ENCODE measurements at regions not wholly inside any gene's neighbourhood (a gene's known extent, or its start where the extent isn't known, plus 50 kb on each side); places are given as distances from the start of the nearest gene placed in this dataset.

DNA sequence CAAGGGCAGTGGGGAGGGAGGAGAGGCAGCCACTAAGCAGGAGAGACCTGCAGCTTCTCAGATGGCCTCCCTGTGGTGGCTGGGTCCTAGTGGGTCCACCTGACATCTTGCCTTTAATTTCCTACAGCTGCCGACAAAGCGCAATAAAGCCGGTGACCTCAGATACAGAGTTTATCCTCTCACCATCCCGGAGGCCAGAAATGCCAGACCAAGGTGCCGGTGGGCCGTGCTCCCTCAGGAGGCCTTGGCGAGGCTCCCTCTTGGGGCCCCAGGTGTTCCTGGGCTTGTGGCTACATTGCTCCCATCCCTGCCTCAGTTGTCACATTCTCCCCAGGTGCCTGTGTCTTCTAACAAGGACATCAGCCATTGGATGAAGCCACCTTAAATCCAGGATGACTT, 103.0 kb downstream of the ADRA2C start:
- WGBS, 5 donors, result 89 to 95% (median 90%) methylated on average over 7 of the region's 7 CpGs
- no peaks in the 10 kb centered on the region for H3K9me3 ChIP-seq
- H3K36me3 ChIP-seq, result no peaks in the 10 kb centered on the region
- peaks cover 0 to 14% (median 10%) of the 10 kb centered on the region in 4 donors for H3K4me1 ChIP-seq
- no peak overlapping the region for H3K27ac ChIP-seq
- no peak overlapping the region for H3K4me3 ChIP-seq
- peaks cover 9 to 97% (median 44%) of the 10 kb centered on the region in 3 donors for H3K27me3 ChIP-seq
- no peak for DNase-seq
- TF ChIP-seq POLR2AphosphoS5 (IDR thresholded peaks at IDR 0.05), result no peak
- TF ChIP-seq EP300 (IDR thresholded peaks at IDR 0.05), result no peak
- TF ChIP-seq CTCF (IDR thresholded peaks at IDR 0.05), result no peak
- no peak for TF ChIP-seq POLR2A (IDR thresholded peaks at IDR 0.05)
- intact Hi-C loops (cut with DNase I; ENCODE audit: low total_unique reads), result no loop called here

GRCh38 chr4:3869661-3870566, 103.7 kb downstream of the ADRA2C start:
- peaks cover 9 to 97% (median 52%) of the 10 kb centered on the region in 3 donors for H3K27me3 ChIP-seq

DNA sequence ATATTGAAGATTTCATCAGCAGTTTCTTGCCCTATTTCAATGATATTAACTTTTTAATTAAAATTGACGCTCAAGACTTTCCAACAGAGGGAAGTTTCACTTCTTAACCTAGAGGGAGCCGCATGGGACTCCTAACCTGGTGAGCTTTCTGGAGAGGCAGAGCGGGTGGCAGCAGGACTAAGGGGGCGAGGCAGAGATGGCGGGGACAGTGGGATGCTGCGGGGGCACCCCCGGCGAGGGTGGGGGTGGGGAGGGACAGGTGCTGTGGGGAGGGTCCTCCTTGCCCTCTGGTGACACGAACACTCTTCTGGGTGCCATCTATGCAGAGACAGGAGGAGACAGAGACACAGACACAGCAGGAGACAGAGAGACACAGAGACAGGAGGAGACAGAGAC, 104.4 kb downstream of the ADRA2C start:
- TF ChIP-seq POLR2A (IDR thresholded peaks at IDR 0.05) (no peak), POLR2AphosphoS5 (IDR thresholded peaks at IDR 0.05) (no peak), EP300 (IDR thresholded peaks at IDR 0.05) (no peak), CTCF (IDR thresholded peaks at IDR 0.05) (no peak)
- intact Hi-C loops (cut with DNase I; ENCODE audit: low total_unique reads), result no loop called here
- no peak for DNase-seq
- H3K27ac ChIP-seq, result no peak overlapping the region
- H3K27me3 ChIP-seq, result peaks cover 9 to 97% (median 54%) of the 10 kb centered on the region in 3 donors
- 74 to 86% (median 81%) methylated on average over 9 of the region's 9 CpGs for WGBS, 5 donors
- no peaks in the 10 kb centered on the region for H3K9me3 ChIP-seq
- peaks cover 0 to 14% (median 10%) of the 10 kb centered on the region in 4 donors for H3K4me1 ChIP-seq
- H3K4me3 ChIP-seq, result no peak overlapping the region
- H3K36me3 ChIP-seq, result no peaks in the 10 kb centered on the region

More at GRCh38 chr4:3869661-3870566, 103.7 kb downstream of the ADRA2C start:
- H3K27ac ChIP-seq, result no peak overlapping the region
- H3K4me1 ChIP-seq, result peaks cover 0 to 14% (median 10%) of the 10 kb centered on the region in 4 donors
- no peak overlapping the region for H3K4me3 ChIP-seq
- TF ChIP-seq CTCF (IDR thresholded peaks at IDR 0.05), result no peak
- no peak for TF ChIP-seq POLR2A (IDR thresholded peaks at IDR 0.05)
- no peak for TF ChIP-seq POLR2AphosphoS5 (IDR thresholded peaks at IDR 0.05)
- TF ChIP-seq EP300 (IDR thresholded peaks at IDR 0.05), result no peak
- intact Hi-C loops (cut with DNase I; ENCODE audit: low total_unique reads), result no loop called here
- no peak for DNase-seq
- no peaks in the 10 kb centered on the region for H3K36me3 ChIP-seq
- WGBS, 5 donors, result 69 to 77% (median 74%) methylated on average over 11 to 22 of the region's 22 CpGs
- no peaks in the 10 kb centered on the region for H3K9me3 ChIP-seq

DNA sequence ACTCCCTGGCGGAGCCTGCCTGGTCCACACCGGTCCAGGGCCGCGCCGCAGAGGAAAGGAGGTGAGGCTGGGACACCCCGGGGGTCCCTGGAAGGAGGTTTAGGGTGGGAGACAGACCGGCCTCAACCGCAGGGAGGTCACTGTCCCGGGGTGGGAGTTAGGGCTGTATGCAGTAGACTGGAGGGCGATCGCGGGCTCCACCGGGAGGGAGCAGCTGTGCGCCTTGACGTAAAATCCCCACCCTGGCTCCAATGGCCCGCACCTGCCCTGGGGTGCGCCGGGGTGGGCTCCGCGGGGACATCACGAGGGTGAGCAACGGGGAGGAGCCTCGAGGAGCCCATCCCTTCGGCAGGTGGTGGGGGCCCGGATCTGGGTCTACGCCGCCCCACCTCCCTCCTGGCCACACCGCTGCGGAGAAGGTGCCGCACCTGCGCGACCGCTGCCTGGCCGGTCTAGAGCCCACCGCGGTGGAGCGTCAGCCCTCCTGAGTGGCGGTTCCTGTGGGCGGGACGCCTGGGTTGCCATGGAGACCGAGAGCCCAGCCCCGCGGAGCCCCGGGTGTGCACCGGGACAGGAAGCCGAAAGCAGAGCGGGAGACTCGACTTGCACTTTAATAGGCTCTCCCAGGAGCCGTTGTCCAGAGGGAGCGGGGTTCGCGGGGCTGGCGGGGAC, 105.1 kb downstream of the ADRA2C start:
- Histone ChIP-seq H3K27ac (no peak overlapping the region), H3K9me3 (no peaks in the 10 kb centered on the region), H3K4me1 (peaks cover 0 to 14% (median 10%) of the 10 kb centered on the region in 4 donors), H3K36me3 (no peaks in the 10 kb centered on the region), H3K4me3 (peak overlapping the region in 2 of 4 donors; percentile 9 to 31), H3K27me3 (peaks cover 9 to 97% (median 54%) of the 10 kb centered on the region in 3 donors)
- TF ChIP-seq CTCF (IDR thresholded peaks at IDR 0.05), result no peak
- TF ChIP-seq POLR2A (IDR thresholded peaks at IDR 0.05), result no peak
- TF ChIP-seq EP300 (IDR thresholded peaks at IDR 0.05), result no peak
- no peak for TF ChIP-seq POLR2AphosphoS5 (IDR thresholded peaks at IDR 0.05)
- peak in 1 of 2 donors; percentile 66 for DNase-seq
- intact Hi-C loops (cut with DNase I; ENCODE audit: low total_unique reads), result no loop called here
- 5 to 8% (median 7%) methylated on average over 23 to 53 of the region's 53 CpGs for WGBS, 5 donors

Measured in stomach (tissue), 8 donors.